ENCODE measurements at regions not wholly inside any gene's neighbourhood (a gene's known extent, or its start where the extent isn't known, plus 50 kb on each side); places are given as distances from the start of the nearest gene placed in this dataset.
"Not testable (repeated sequence)": the region's sequence is repeated elsewhere in the genome, so short reads cannot be mapped to it uniquely, and the experiment has no call there.

- Histone ChIP-seq H3K4me3 (no peak overlapping the region), H3K27me3 (no peaks in the 10 kb centered on the region), H3K36me3 (no peaks in the 10 kb centered on the region), H3K27ac (no peak overlapping the region), H3K9me3 (replicated peaks) (no peaks in the 10 kb centered on the region), H3K4me1 (no peaks in the 10 kb centered on the region)
- no peak for DNase-seq
Measured at GRCh38 chr6:9025228-9025627, 589.9 kb upstream of the SLC35B3 start.

GRCh38 chr6:9024246-9024645, 588.9 kb upstream of the SLC35B3 start:
- not testable (repeated sequence) for DNase-seq; H3K4me3 ChIP-seq; H3K36me3 ChIP-seq; H3K27me3 ChIP-seq; H3K4me1 ChIP-seq; H3K27ac ChIP-seq; H3K9me3 ChIP-seq (replicated peaks)

DNA sequence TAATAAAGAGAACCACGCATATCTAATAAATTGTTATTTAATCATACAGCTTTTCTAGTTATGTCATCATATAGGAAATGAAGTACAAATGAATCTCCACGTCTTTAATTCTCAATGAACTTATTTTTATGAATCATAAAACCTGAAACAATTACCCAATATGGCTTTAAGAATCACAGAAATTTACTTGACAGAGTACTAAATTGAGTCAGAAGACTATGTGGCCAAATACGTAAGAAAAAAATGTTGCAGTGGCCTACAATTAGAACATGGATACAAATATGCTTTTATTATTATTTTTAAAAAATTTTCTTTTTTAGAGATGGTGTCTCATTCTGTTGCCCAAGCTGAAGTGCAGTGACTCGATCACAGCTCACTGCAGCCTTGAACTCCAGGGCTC, 584.7 kb upstream of the SLC35B3 start:
- no peaks in the 10 kb centered on the region for H3K4me1 ChIP-seq
- no peaks in the 10 kb centered on the region for H3K36me3 ChIP-seq
- no peaks in the 10 kb centered on the region for H3K9me3 ChIP-seq (replicated peaks)
- H3K27me3 ChIP-seq: no peaks in the 10 kb centered on the region
- no peak overlapping the region for H3K4me3 ChIP-seq
- DNase-seq: no peak
- H3K27ac ChIP-seq: no peak overlapping the region

- Histone ChIP-seq H3K36me3 (no peaks in the 10 kb centered on the region), H3K27me3 (no peaks in the 10 kb centered on the region), H3K27ac (no peak overlapping the region), H3K4me3 (no peak overlapping the region), H3K4me1 (no peaks in the 10 kb centered on the region), H3K9me3 (replicated peaks) (no peaks in the 10 kb centered on the region)
- DNase-seq: no peak
Measured at GRCh38 chr6:9009931-9010330, 574.6 kb upstream of the SLC35B3 start.

GRCh38 chr6:9007027-9007426, 571.7 kb upstream of the SLC35B3 start:
- Histone ChIP-seq H3K27me3 (no peaks in the 10 kb centered on the region), H3K27ac (no peak overlapping the region), H3K36me3 (no peaks in the 10 kb centered on the region), H3K4me1 (no peaks in the 10 kb centered on the region), H3K9me3 (replicated peaks) (no peaks in the 10 kb centered on the region), H3K4me3 (no peak overlapping the region)
- no peak for DNase-seq

DNA sequence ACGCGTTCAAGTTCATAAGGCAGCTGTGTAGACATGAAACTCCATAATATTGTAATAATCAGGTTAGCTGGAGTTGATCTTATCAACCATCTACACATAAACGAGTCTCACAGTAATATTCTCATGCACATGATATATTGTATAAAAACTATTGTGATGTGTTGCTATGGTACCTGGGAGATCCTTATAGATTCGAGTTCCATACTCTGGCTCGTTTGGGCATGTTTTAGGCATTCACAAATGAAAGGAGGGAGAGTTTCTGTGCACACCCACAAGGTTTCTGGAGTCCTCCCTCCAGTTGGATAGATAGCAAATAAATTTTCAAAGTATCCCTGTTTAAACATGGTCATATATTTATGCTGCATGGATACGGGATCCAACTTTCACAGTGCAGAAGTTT, 567.5 kb upstream of the SLC35B3 start:
- DNase-seq: no peak
- Histone ChIP-seq H3K4me3 (no peak overlapping the region), H3K27me3 (no peaks in the 10 kb centered on the region), H3K9me3 (replicated peaks) (no peaks in the 10 kb centered on the region), H3K27ac (no peak overlapping the region), H3K4me1 (no peaks in the 10 kb centered on the region), H3K36me3 (no peaks in the 10 kb centered on the region)

GRCh38 chr6:8995156-8995555, 559.8 kb upstream of the SLC35B3 start:
- Histone ChIP-seq H3K9me3 (replicated peaks) (no peaks in the 10 kb centered on the region), H3K27ac (no peak overlapping the region), H3K36me3 (no peaks in the 10 kb centered on the region), H3K4me3 (no peak overlapping the region), H3K27me3 (no peaks in the 10 kb centered on the region), H3K4me1 (no peaks in the 10 kb centered on the region)
- DNase-seq: no peak

DNA sequence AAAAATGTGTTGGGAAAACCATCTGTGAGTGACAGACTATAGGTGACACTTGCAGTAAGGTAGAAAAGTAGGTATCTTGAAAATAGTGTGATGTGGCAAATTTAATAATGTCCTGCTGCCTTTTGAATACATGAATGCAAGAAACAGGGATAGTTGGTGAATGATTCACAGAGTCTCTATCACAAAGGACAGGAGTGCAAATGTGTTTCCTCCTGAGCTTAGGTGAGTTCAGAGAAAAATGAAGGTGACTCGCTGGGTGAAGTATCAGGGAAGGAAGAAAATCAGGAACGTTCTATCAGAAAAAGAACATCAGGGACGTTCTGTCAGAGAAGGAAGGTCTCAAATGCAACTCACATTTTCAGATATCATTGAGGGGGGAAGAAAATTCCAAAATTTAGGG, 557.8 kb upstream of the SLC35B3 start:
- no peak overlapping the region for H3K27ac ChIP-seq
- H3K9me3 ChIP-seq (replicated peaks): no peaks in the 10 kb centered on the region
- no peaks in the 10 kb centered on the region for H3K4me1 ChIP-seq
- no peak overlapping the region for H3K4me3 ChIP-seq
- H3K27me3 ChIP-seq: no peaks in the 10 kb centered on the region
- no peak for DNase-seq
- no peaks in the 10 kb centered on the region for H3K36me3 ChIP-seq

DNA sequence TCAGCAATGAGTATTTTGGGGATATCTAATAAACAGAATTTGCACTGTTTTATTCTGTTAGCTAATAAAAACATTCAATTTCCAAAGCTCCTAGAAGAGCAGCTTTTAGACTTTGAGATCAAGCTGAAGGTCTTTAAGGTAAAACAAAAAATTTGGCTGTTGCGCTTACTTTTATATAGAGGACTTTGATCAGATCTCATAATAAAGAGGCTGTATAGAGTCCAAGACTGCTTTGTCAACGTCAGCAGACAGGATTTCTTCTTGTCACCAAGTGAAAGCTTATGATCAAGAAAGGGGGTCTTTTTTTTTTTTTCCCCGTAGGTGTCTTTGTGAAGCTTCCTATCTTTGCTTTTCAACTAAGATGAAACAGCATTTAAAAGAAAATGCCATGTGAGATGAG, 556.5 kb upstream of the SLC35B3 start:
- Histone ChIP-seq H3K4me3 (no peak overlapping the region), H3K27me3 (no peaks in the 10 kb centered on the region), H3K27ac (no peak overlapping the region), H3K36me3 (no peaks in the 10 kb centered on the region), H3K9me3 (replicated peaks) (no peaks in the 10 kb centered on the region), H3K4me1 (no peaks in the 10 kb centered on the region)
- no peak for DNase-seq

- H3K9me3 ChIP-seq (replicated peaks): no peaks in the 10 kb centered on the region
- H3K4me1 ChIP-seq: no peaks in the 10 kb centered on the region
- no peak overlapping the region for H3K27ac ChIP-seq
- H3K4me3 ChIP-seq: no peak overlapping the region
- DNase-seq: no peak
- H3K36me3 ChIP-seq: no peaks in the 10 kb centered on the region
- no peaks in the 10 kb centered on the region for H3K27me3 ChIP-seq
Measured at GRCh38 chr6:8990075-8990474, 554.7 kb upstream of the SLC35B3 start.

DNA sequence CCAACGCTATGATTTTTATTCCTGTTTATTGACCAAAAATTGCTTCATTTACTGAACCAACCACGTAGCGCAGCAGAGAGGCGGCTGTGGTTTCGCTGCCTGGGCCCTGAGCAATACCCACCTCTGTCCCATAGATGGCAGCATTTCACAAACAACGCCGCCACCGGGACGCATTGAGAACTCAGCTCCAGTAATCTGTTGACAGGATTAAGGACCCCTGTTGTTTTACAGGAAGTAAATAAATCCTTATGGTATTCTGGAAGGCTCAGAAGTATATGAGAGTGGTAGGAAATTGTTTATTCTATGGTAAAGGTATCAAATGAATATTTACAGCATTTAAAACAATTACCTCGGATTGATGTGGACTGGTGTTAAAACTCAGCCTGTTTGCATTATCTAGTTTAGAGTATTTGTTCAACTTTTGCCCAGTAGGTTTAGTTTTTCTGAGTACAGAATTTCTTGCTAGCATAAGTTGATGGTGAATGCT, 547.9 kb upstream of the SLC35B3 start:
- Histone ChIP-seq H3K36me3 (no peaks in the 10 kb centered on the region), H3K4me1 (peaks cover 3% of the 10 kb centered on the region; the same call in 1 of the 2 replicates), H3K9me3 (replicated peaks) (no peaks in the 10 kb centered on the region), H3K27me3 (no peaks in the 10 kb centered on the region), H3K27ac (no peak overlapping the region), H3K4me3 (no peak overlapping the region)
- peak; percentile 43 to 82 for DNase-seq

GRCh38 chr6:8982668-8983067, 547.3 kb upstream of the SLC35B3 start:
- H3K4me1 ChIP-seq: peaks cover 3% of the 10 kb centered on the region; the same call in 1 of the 2 replicates
- no peak overlapping the region for H3K4me3 ChIP-seq
- H3K36me3 ChIP-seq: no peaks in the 10 kb centered on the region
- DNase-seq: no peak
- no peaks in the 10 kb centered on the region for H3K27me3 ChIP-seq
- H3K27ac ChIP-seq: no peak overlapping the region
- H3K9me3 ChIP-seq (replicated peaks): no peaks in the 10 kb centered on the region

- Histone ChIP-seq H3K36me3 (no peaks in the 10 kb centered on the region), H3K4me3 (no peak overlapping the region), H3K9me3 (replicated peaks) (no peaks in the 10 kb centered on the region), H3K27ac (no peak overlapping the region), H3K4me1 (no peaks in the 10 kb centered on the region), H3K27me3 (no peaks in the 10 kb centered on the region)
- DNase-seq: no peak
Measured at GRCh38 chr6:8973395-8973794, 538.0 kb upstream of the SLC35B3 start.

DNA sequence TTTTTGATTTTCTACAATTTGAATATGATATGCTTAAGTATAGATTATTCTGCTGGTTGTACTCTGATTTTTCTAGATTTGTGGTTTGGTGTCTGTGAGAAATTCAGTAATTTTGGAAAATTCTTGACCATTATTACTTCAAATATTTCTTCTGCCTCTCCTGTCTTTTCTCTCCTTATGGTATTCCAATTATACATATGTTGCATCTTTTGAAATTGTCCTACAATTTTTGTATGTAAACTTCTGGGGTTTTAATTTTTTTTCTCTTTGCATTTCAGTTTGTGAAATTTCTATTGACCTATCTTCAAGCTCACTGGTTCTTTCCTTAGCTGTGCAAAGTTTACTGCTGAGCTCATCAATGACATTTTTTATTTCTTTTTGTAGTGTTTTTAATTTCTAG, 534.4 kb upstream of the SLC35B3 start:
- Histone ChIP-seq H3K27me3 (no peaks in the 10 kb centered on the region), H3K4me1 (no peaks in the 10 kb centered on the region), H3K36me3 (no peaks in the 10 kb centered on the region), H3K27ac (no peak overlapping the region), H3K9me3 (replicated peaks) (no peaks in the 10 kb centered on the region), H3K4me3 (no peak overlapping the region)
- no peak for DNase-seq

- Histone ChIP-seq H3K9me3 (replicated peaks) (no peaks in the 10 kb centered on the region), H3K36me3 (no peaks in the 10 kb centered on the region), H3K27me3 (no peaks in the 10 kb centered on the region), H3K4me3 (no peak overlapping the region), H3K27ac (no peak overlapping the region), H3K4me1 (no peaks in the 10 kb centered on the region; the same call in 1 of the 2 replicates)
- DNase-seq: peak in 1 of 2 experiments; percentile 23
Measured at GRCh38 chr6:8958894-8959511, 523.7 kb upstream of the SLC35B3 start.

DNA sequence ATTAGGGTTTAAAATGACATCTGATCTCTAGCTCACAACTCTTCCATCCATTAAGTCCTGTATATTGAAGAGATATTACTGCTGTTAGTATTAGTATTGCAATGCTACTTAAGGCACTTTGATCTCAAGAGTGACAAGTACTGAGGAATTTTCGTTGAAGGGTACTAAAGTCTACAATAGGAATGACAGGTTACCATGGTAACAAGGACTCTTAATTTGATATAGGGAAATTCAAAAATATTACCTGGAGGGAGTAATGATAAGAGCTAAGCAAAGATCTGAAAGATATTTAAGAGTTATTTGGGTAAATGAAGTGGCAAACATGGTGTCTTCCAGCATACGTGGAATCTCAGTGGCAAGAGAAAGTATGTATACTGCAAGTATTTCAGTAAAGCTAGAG, 518.0 kb upstream of the SLC35B3 start:
- Histone ChIP-seq H3K36me3 (no peaks in the 10 kb centered on the region), H3K27ac (no peak overlapping the region), H3K4me1 (no peaks in the 10 kb centered on the region), H3K9me3 (replicated peaks) (no peaks in the 10 kb centered on the region), H3K4me3 (no peak overlapping the region), H3K27me3 (no peaks in the 10 kb centered on the region)
- DNase-seq: no peak
